ENCODE measurements at regions not wholly inside any gene's neighbourhood (a gene's known extent, or its start where the extent isn't known, plus 50 kb on each side); places are given as distances from the start of the nearest gene placed in this dataset.

DNA sequence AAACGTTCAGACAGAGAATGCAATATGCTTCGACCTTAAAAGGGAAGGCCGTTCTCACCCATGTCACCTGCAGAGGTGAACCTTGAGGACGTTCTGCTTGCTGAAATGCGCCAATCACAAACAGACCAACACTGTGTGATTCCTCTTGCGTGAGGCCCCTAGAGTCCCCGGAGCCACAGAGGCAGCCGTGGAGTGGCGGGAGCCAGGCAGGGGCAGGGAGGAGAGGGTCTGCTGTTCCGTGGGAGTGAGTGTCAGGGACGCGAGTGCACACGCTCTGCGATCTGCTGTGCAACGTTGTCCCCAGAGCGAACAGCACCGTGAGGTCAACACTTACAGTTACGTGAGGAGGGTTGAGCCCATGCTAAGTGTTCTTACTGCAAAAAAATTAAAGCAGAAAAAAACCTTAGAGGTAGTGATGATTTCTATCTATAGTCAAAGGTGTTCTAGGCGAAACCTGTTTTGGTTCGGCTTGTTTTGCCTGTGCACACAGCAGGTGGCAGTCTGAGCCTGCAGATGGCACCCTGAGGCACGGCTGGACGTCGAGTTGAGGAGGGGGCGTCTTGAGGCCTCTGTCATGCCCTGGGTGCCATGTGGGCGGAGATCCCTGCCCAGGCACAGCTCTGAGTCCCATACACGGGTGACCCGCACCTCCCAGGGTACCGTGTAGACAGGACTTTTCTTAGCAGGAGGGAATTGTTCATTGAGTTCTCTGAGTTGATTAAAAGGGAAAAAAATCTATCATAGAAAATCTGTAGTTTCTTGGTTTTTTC is 71.7 kb upstream of the FRMD1 start:
- Mint-ChIP-seq H3K27me3 (ENCODE audit: unreplicated experiment) (no peaks in the 10 kb centered on the region), H3K4me3 (ENCODE audit: unreplicated experiment) (no peak overlapping the region), H3K36me3 (ENCODE audit: unreplicated experiment) (no peaks in the 10 kb centered on the region), H3K9me3 (ENCODE audit: unreplicated experiment) (no peaks in the 10 kb centered on the region), H3K27ac (ENCODE audit: unreplicated experiment) (no peak overlapping the region), H3K4me1 (ENCODE audit: unreplicated experiment) (peaks cover 54% of the 10 kb centered on the region)
- TF ChIP-seq, protein P1, sequence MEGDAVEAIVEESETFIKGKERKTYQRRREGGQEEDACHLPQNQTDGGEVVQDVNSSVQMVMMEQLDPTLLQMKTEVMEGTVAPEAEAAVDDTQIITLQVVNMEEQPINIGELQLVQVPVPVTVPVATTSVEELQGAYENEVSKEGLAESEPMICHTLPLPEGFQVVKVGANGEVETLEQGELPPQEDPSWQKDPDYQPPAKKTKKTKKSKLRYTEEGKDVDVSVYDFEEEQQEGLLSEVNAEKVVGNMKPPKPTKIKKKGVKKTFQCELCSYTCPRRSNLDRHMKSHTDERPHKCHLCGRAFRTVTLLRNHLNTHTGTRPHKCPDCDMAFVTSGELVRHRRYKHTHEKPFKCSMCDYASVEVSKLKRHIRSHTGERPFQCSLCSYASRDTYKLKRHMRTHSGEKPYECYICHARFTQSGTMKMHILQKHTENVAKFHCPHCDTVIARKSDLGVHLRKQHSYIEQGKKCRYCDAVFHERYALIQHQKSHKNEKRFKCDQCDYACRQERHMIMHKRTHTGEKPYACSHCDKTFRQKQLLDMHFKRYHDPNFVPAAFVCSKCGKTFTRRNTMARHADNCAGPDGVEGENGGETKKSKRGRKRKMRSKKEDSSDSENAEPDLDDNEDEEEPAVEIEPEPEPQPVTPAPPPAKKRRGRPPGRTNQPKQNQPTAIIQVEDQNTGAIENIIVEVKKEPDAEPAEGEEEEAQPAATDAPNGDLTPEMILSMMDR (IDR thresholded peaks at IDR 0.05), result peak; percentile 70
- DNase-seq (ENCODE audit: extremely low spot score, unreplicated experiment), result peak; percentile 66

DNA sequence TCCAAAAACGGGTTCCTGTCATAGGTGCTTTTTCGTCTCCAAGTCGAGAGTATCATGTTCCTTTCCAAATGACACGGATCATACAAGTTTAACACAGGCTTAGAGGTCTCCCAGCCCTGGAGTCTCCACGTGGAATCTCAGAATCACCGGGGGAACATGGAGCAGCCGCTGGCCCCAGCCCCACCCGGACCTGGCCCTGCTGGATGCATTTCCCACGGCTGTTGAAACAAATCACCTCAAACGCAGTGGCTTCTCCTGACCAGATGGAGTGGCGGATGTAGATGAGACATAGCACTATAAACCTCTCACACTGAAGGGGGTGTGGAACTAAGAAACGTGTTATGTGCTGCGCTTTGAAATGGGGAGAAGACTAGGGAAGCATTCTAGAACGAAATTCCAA is 70.0 kb upstream of the FRMD1 start:
- peak; percentile 76 for DNase-seq (ENCODE audit: extremely low spot score, unreplicated experiment)
- TF ChIP-seq, protein P1 (IDR thresholded peaks at IDR 0.05), result no peak
- Mint-ChIP-seq H3K4me3 (ENCODE audit: unreplicated experiment) (no peak overlapping the region), H3K27me3 (ENCODE audit: unreplicated experiment) (peaks cover 6% of the 10 kb centered on the region), H3K4me1 (ENCODE audit: unreplicated experiment) (peaks cover 45% of the 10 kb centered on the region), H3K36me3 (ENCODE audit: unreplicated experiment) (peaks cover 5% of the 10 kb centered on the region), H3K27ac (ENCODE audit: unreplicated experiment) (no peak overlapping the region), H3K9me3 (ENCODE audit: unreplicated experiment) (peaks cover 14% of the 10 kb centered on the region)

DNA sequence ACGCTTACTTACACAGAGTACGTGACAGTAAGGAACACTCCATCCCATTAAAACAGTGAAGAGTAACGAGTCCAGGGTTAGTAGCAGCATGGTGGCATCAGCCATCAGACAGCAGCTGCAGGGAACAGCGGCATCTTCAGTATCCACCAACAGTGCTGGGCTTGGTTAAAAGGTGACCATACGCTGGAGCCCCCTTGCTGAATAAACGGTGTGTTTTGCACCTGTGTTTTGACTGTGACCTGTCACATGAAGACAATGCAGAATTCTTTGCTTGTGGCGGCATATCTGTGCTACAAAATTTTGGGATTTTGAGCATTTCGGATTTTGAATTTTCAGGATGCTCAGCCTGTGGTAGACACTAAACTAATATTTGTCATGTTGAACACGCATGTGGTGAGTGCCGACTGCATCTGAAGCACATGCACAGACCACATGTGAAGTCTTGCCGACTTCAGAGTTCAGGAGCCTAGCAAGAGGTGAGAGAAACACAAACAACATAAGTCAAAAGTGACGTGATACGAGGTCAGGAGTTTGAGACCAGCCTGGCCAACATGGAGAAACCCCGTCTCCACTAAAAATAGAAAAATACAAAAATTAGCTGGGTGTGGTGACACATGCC is 69.3 kb upstream of the FRMD1 start:
- DNase-seq (ENCODE audit: extremely low spot score, unreplicated experiment), result peak; percentile 46
- Mint-ChIP-seq H3K36me3 (ENCODE audit: unreplicated experiment) (peaks cover 7% of the 10 kb centered on the region), H3K9me3 (ENCODE audit: unreplicated experiment) (peaks cover 17% of the 10 kb centered on the region), H3K4me3 (ENCODE audit: unreplicated experiment) (no peak overlapping the region), H3K27ac (ENCODE audit: unreplicated experiment) (no peak overlapping the region), H3K27me3 (ENCODE audit: unreplicated experiment) (peaks cover 12% of the 10 kb centered on the region), H3K4me1 (ENCODE audit: unreplicated experiment) (peaks cover 44% of the 10 kb centered on the region)
- TF ChIP-seq, protein P1 (IDR thresholded peaks at IDR 0.05), result no peak

DNA sequence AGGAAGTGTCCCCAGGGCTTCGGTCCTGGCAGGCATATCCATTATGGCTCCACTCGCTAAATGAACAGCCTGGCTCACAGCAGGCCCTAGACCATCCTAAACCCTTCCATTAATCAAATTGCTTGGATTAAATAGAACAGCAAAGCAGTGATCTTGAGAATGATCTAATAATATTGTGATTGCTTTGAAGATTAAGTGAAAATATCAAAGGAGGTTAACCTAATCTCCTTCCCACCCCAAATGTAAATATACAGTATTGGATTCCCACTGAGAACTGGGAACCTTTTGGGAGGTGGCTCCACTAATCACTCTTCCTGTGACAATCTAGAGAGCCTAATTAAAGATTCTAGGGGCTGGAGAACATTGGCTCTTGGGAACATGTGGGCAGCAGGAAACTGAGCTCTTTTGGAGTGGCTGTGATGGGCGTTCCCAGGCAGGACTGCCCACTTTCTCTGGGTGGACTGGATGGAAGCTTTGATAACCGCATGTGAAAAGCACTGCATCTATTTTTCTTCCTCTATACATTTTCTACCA is 68.3 kb upstream of the FRMD1 start:
- peak; percentile 25 for DNase-seq (ENCODE audit: extremely low spot score, unreplicated experiment)
- Mint-ChIP-seq H3K4me3 (ENCODE audit: unreplicated experiment) (no peak overlapping the region), H3K4me1 (ENCODE audit: unreplicated experiment) (peaks cover 33% of the 10 kb centered on the region), H3K27me3 (ENCODE audit: unreplicated experiment) (peaks cover 22% of the 10 kb centered on the region), H3K9me3 (ENCODE audit: unreplicated experiment) (peaks cover 17% of the 10 kb centered on the region), H3K36me3 (ENCODE audit: unreplicated experiment) (peaks cover 7% of the 10 kb centered on the region), H3K27ac (ENCODE audit: unreplicated experiment) (no peak overlapping the region)
- TF ChIP-seq, protein P1 (IDR thresholded peaks at IDR 0.05), result no peak
